ENCODE measurements at regions not wholly inside any gene's neighbourhood (a gene's known extent, or its start where the extent isn't known, plus 50 kb on each side); places are given as distances from the start of the nearest gene placed in this dataset.

- ATAC-seq = no peak
- no CpG with 5 or more reads among the region's 2 CpGs for WGBS (ENCODE audit: insufficient coverage)
- H3K27me3 Mint-ChIP-seq (ENCODE audit: low read depth in 2 of 2) = no peaks in the 10 kb centered on the region
Observed at GRCh38 chr3:19016851-19017250, 131.5 kb upstream of the KCNH8 start.

GRCh38 chr3:19013879-19014278 is 134.4 kb upstream of the KCNH8 start:
- no peak for TF ChIP-seq CTCF (IDR thresholded peaks at IDR 0.05)
- DNase-seq (no peak), ATAC-seq (no peak)
- Mint-ChIP-seq H3K4me1 (no peaks in the 10 kb centered on the region), H3K27ac (no peak overlapping the region), H3K4me3 (no peak overlapping the region), H3K27me3 (ENCODE audit: low read depth in 2 of 2) (no peaks in the 10 kb centered on the region), H3K36me3 (no peaks in the 10 kb centered on the region), H3K9me3 (no peaks in the 10 kb centered on the region)
- intact Hi-C loops (cut with micrococcal nuclease) = no loop called here
- Histone ChIP-seq H3K4me1 (ENCODE audit: control insufficient read depth, insufficient read depth, low read length) (no peaks in the 10 kb centered on the region), H3K4me3 (ENCODE audit: low read length) (no peak overlapping the region), H3K9me3 (ENCODE audit: control insufficient read depth, insufficient read depth, low read length) (no peaks in the 10 kb centered on the region), H3K27ac (ENCODE audit: low read length) (no peak overlapping the region), H3K36me3 (ENCODE audit: control insufficient read depth, insufficient read depth, low read length) (no peaks in the 10 kb centered on the region), H3K27me3 (ENCODE audit: control insufficient read depth, insufficient read depth, low read length) (no peaks in the 10 kb centered on the region)
- 80% methylated on average over 1 of the region's 1 CpG for WGBS (ENCODE audit: insufficient coverage)

More at GRCh38 chr3:19016851-19017250, 131.5 kb upstream of the KCNH8 start:
- no peak overlapping the region for H3K27ac Mint-ChIP-seq
- no peak overlapping the region for H3K27ac ChIP-seq (ENCODE audit: low read length)
- no peak overlapping the region for H3K4me3 Mint-ChIP-seq
- intact Hi-C loops (cut with micrococcal nuclease) = no loop called here
- no peak overlapping the region for H3K4me3 ChIP-seq (ENCODE audit: low read length)
- TF ChIP-seq CTCF (IDR thresholded peaks at IDR 0.05) = no peak
- no peaks in the 10 kb centered on the region for H3K4me1 Mint-ChIP-seq
- no peaks in the 10 kb centered on the region for H3K27me3 ChIP-seq (ENCODE audit: control insufficient read depth, insufficient read depth, low read length)
- no peaks in the 10 kb centered on the region for H3K36me3 ChIP-seq (ENCODE audit: control insufficient read depth, insufficient read depth, low read length)
- no peaks in the 10 kb centered on the region for H3K36me3 Mint-ChIP-seq
- no peak for DNase-seq
- H3K9me3 Mint-ChIP-seq = no peaks in the 10 kb centered on the region
- no peaks in the 10 kb centered on the region for H3K9me3 ChIP-seq (ENCODE audit: control insufficient read depth, insufficient read depth, low read length)
- no peaks in the 10 kb centered on the region for H3K4me1 ChIP-seq (ENCODE audit: control insufficient read depth, insufficient read depth, low read length)

GRCh38 chr3:19012846-19013245 is 135.5 kb upstream of the KCNH8 start:
- ATAC-seq (no peak), DNase-seq (no peak)
- Histone ChIP-seq H3K27me3 (ENCODE audit: control insufficient read depth, insufficient read depth, low read length) (no peaks in the 10 kb centered on the region), H3K9me3 (ENCODE audit: control insufficient read depth, insufficient read depth, low read length) (no peaks in the 10 kb centered on the region), H3K36me3 (ENCODE audit: control insufficient read depth, insufficient read depth, low read length) (no peaks in the 10 kb centered on the region), H3K4me3 (ENCODE audit: low read length) (no peak overlapping the region), H3K4me1 (ENCODE audit: control insufficient read depth, insufficient read depth, low read length) (no peaks in the 10 kb centered on the region), H3K27ac (ENCODE audit: low read length) (no peak overlapping the region)
- Mint-ChIP-seq H3K4me3 (no peak overlapping the region), H3K36me3 (no peaks in the 10 kb centered on the region), H3K27ac (no peak overlapping the region), H3K9me3 (no peaks in the 10 kb centered on the region), H3K4me1 (no peaks in the 10 kb centered on the region), H3K27me3 (ENCODE audit: low read depth in 2 of 2) (no peaks in the 10 kb centered on the region)
- TF ChIP-seq CTCF (IDR thresholded peaks at IDR 0.05) = no peak
- WGBS (ENCODE audit: insufficient coverage) = 95% methylated on average over 3 of the region's 3 CpGs
- intact Hi-C loops (cut with micrococcal nuclease) = no loop called here

GRCh38 chr3:19002606-19003005 is 145.7 kb upstream of the KCNH8 start:
- Histone ChIP-seq H3K36me3 (ENCODE audit: control insufficient read depth, insufficient read depth, low read length) (no peaks in the 10 kb centered on the region), H3K9me3 (ENCODE audit: control insufficient read depth, insufficient read depth, low read length) (no peaks in the 10 kb centered on the region), H3K27ac (ENCODE audit: low read length) (no peak overlapping the region), H3K4me3 (ENCODE audit: low read length) (no peak overlapping the region), H3K27me3 (ENCODE audit: control insufficient read depth, insufficient read depth, low read length) (no peaks in the 10 kb centered on the region), H3K4me1 (ENCODE audit: control insufficient read depth, insufficient read depth, low read length) (no peaks in the 10 kb centered on the region)
- Mint-ChIP-seq H3K9me3 (no peaks in the 10 kb centered on the region), H3K27ac (no peak overlapping the region), H3K4me1 (no peaks in the 10 kb centered on the region), H3K4me3 (no peak overlapping the region), H3K27me3 (ENCODE audit: low read depth in 2 of 2) (peaks cover 0 to 10% of the 10 kb centered on the region in 2 donors), H3K36me3 (no peaks in the 10 kb centered on the region)
- no peak for TF ChIP-seq CTCF (IDR thresholded peaks at IDR 0.05)
- intact Hi-C loops (cut with micrococcal nuclease) = no loop called here
- WGBS (ENCODE audit: insufficient coverage) = no CpG with 5 or more reads among the region's 1 CpG
- DNase-seq (no peak), ATAC-seq (no peak)
